Thyroid gland (tissue), 4 donors: ENCODE measurements at regions not wholly inside any gene's neighbourhood (a gene's known extent, or its start where the extent isn't known, plus 50 kb on each side); places are given as distances from the start of the nearest gene placed in this dataset.

Source experiments
- CTCF ChIP-seq, 6 experiments: fragments of 200-600 bp in 3 of 6; fragments of 450-650 bp in 3 of 6; sonication (generic) in 3 of 6; IDR thresholded peaks; one replicate each; pipeline ENCODE4 v1.5.1; 2016 to 2019; ENCODE audit warnings: antibody characterized with exemption in 6 of 6, mild to moderate bottlenecking in 2 of 6, inconsistent platforms in 1 of 6, moderate library complexity in 1 of 6
- POLR2A ChIP-seq, 2 donors: fragments of 450-650 bp; IDR thresholded peaks; one replicate each; pipeline ENCODE4 v1.6.1; 2017; ENCODE audit warnings: antibody characterized with exemption in 2 of 2, mild to moderate bottlenecking in 2 of 2, moderate library complexity in 1 of 2

GRCh38 chr13:60787083-60787482, 390.1 kb downstream of the TDRD3 start:
- TF ChIP-seq CTCF (IDR thresholded peaks at IDR 0.05): no peak
- no peak for TF ChIP-seq POLR2A (IDR thresholded peaks at IDR 0.05)
